ENCODE measurements at regions not wholly inside any gene's neighbourhood (a gene's known extent, or its start where the extent isn't known, plus 50 kb on each side); places are given as distances from the start of the nearest gene placed in this dataset.
A peak's percentile ranks its signal among the peaks of the same experiment; 100 is the strongest.

GRCh38 chr11:44456544-44457300 lies 108.7 kb upstream of the CD82 start:
- TF ChIP-seq CTCF (IDR thresholded peaks at IDR 0.05) (peak in 4 of 7 experiments; percentile 20 to 36 (median 22)), POLR2A (IDR thresholded peaks at IDR 0.05) (no peak)
